ENCODE measurements at regions not wholly inside any gene's neighbourhood (a gene's known extent, or its start where the extent isn't known, plus 50 kb on each side); places are given as distances from the start of the nearest gene placed in this dataset.

DNA sequence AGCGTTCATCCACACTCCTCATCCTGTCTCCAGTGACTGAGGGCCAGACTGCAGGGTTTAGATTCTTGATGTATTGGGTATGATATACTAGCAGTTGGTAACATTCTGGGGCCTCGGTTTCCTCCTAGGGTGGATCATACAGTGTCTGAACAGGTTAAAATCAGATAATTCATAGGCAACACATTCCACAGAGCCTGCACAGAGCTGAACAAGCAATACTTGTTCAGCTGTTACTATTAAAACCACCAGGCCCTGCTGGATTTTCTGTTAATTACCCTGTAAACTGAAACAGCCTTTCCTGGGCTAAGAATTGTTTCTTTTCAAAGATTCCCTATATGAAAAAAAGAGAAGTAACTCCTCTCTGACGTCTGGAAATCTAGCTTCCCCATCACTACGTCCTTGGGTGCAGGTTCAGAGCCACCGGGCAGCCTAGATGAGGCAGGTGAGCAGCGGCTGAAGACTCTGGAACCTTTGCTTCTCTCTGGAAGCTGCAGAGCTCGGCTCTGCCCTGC, 1313.5 kb upstream of the WWC1 start:
- no TSS peak for BruUV-seq (replicated peaks)
- Histone ChIP-seq H4K20me1 (replicated peaks; ENCODE audit: control insufficient read depth, extremely low read depth, insufficient read depth, low read length) (no peaks in the 10 kb centered on the region), H3K4me1 (ENCODE audit: control insufficient read depth, extremely low read depth, insufficient read depth, low read length) (no peaks in the 10 kb centered on the region), H3K27me3 (ENCODE audit: control insufficient read depth in 2 of 2, insufficient read depth in 2 of 2, low read length in 2 of 2) (peaks cover 0 to 2% of the 10 kb centered on the region in 2 experiments), H3K9me1 (replicated peaks; ENCODE audit: control insufficient read depth, extremely low read depth, insufficient read depth, low read length) (no peaks in the 10 kb centered on the region), H3K36me3 (ENCODE audit: control insufficient read depth in 2 of 2, extremely low read depth in 1 of 2, insufficient read depth in 2 of 2, low read length in 2 of 2) (no peaks in the 10 kb centered on the region), H3K4me3 (replicated peaks in 1 of 3; ENCODE audit: insufficient read depth in 1 of 3, low read depth in 1 of 3, low read length in 3 of 3) (no peak overlapping the region), H3K4me2 (ENCODE audit: insufficient read depth, low read length) (no peak overlapping the region), H2AFZ (ENCODE audit: low read depth, low read length) (no peak overlapping the region), H3K27ac (ENCODE audit: insufficient read depth, low read depth, low read length) (no peak overlapping the region), H3K9me3 (replicated peaks; ENCODE audit: control insufficient read depth, insufficient read depth, low read length) (no peaks in the 10 kb centered on the region), H3K79me2 (ENCODE audit: control insufficient read depth, insufficient read depth, low read length) (no peaks in the 10 kb centered on the region), H3K9ac (replicated peaks; ENCODE audit: extremely low read depth, insufficient read depth, low read length) (no peak overlapping the region)
- dilution Hi-C loops (cut with MboI; ENCODE audit: extremely low pct_ligation_motif_present, low sequenced_read_pairs) (no loop called here), intact Hi-C loops (cut with micrococcal nuclease) (no loop called here)
- DNase-seq (ENCODE audit: low read depth, low spot score) (no peak), FAIRE-seq (no peak)
- TF ChIP-seq MYC (IDR thresholded peaks at IDR 0.05; ENCODE audit: low read depth, low read length) (no peak), JUN (IDR thresholded peaks at IDR 0.05; ENCODE audit: borderline replicate concordance, insufficient read depth, insufficient read length, low read depth) (no peak), POLR2A (IDR thresholded peaks at IDR 0.05; ENCODE audit: low read depth, low read length) (no peak), FOS (IDR thresholded peaks at IDR 0.05; ENCODE audit: borderline replicate concordance, insufficient read depth, low read length) (no peak), MAX (IDR thresholded peaks at IDR 0.05; ENCODE audit: insufficient read depth, insufficient read length) (no peak), EZH2 (IDR thresholded peaks at IDR 0.05; ENCODE audit: borderline replicate concordance, low read depth, low read length, severe bottlenecking) (no peak), POLR2AphosphoS5 (IDR thresholded peaks at IDR 0.05; ENCODE audit: insufficient read depth, low read depth, low read length) (no peak), GATA2 (IDR thresholded peaks at IDR 0.05; ENCODE audit: insufficient read depth, insufficient read length, low read depth, low read length) (no peak)
- TF ChIP-seq, protein P1, sequence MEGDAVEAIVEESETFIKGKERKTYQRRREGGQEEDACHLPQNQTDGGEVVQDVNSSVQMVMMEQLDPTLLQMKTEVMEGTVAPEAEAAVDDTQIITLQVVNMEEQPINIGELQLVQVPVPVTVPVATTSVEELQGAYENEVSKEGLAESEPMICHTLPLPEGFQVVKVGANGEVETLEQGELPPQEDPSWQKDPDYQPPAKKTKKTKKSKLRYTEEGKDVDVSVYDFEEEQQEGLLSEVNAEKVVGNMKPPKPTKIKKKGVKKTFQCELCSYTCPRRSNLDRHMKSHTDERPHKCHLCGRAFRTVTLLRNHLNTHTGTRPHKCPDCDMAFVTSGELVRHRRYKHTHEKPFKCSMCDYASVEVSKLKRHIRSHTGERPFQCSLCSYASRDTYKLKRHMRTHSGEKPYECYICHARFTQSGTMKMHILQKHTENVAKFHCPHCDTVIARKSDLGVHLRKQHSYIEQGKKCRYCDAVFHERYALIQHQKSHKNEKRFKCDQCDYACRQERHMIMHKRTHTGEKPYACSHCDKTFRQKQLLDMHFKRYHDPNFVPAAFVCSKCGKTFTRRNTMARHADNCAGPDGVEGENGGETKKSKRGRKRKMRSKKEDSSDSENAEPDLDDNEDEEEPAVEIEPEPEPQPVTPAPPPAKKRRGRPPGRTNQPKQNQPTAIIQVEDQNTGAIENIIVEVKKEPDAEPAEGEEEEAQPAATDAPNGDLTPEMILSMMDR (IDR thresholded peaks at IDR 0.05; ENCODE audit: extremely low read depth in 1 of 2, insufficient read depth in 1 of 2, low read depth in 1 of 2, low read length in 2 of 2) = no peak
- CTCF ChIA-PET = no interaction called here
- POLR2A ChIA-PET = no interaction called here

All from endothelial cell of umbilical vein (primary cell).